ENCODE measurements at regions not wholly inside any gene's neighbourhood (a gene's known extent, or its start where the extent isn't known, plus 50 kb on each side); places are given as distances from the start of the nearest gene placed in this dataset.

- intact Hi-C loops (cut with DNase I; ENCODE audit: low total_unique reads), result no loop called here
- DNase-seq (no peak), ATAC-seq (no peak)
- Histone ChIP-seq H3K4me1 (no peaks in the 10 kb centered on the region), H3K4me3 (no peak overlapping the region), H3K27me3 (no peaks in the 10 kb centered on the region), H3K9me3 (no peaks in the 10 kb centered on the region), H3K36me3 (no peaks in the 10 kb centered on the region), H3K27ac (no peak overlapping the region)
- in situ Hi-C loops (cut with MboI; ENCODE audit: low sequenced_read_pairs in 4 of 4), result no loop called here
- TF ChIP-seq POLR2A (IDR thresholded peaks at IDR 0.05), result no peak
- TF ChIP-seq CTCF (IDR thresholded peaks at IDR 0.05 in 4 of 5, conservative IDR thresholded peaks at IDR 0.05 in 1 of 5), result no peak
Observed at GRCh38 chr2:5854797-5855196, 162.6 kb downstream of the SOX11 start.

GRCh38 chr2:5867056-5867455 is 174.9 kb downstream of the SOX11 start:
- no peak for TF ChIP-seq CTCF (IDR thresholded peaks at IDR 0.05 in 4 of 5, conservative IDR thresholded peaks at IDR 0.05 in 1 of 5)
- TF ChIP-seq POLR2A (IDR thresholded peaks at IDR 0.05), result no peak
- in situ Hi-C loops (cut with MboI; ENCODE audit: low sequenced_read_pairs in 4 of 4) (no loop called here), intact Hi-C loops (cut with DNase I; ENCODE audit: low total_unique reads) (no loop called here)
- H3K4me1 ChIP-seq, result no peaks in the 10 kb centered on the region
- H3K27me3 ChIP-seq, result no peaks in the 10 kb centered on the region
- H3K27ac ChIP-seq, result no peak overlapping the region
- ATAC-seq (no peak), DNase-seq (no peak)
- no peaks in the 10 kb centered on the region for H3K36me3 ChIP-seq
- H3K4me3 ChIP-seq, result no peak overlapping the region
- no peaks in the 10 kb centered on the region for H3K9me3 ChIP-seq

GRCh38 chr2:5868931-5869330 is 176.7 kb downstream of the SOX11 start:
- in situ Hi-C loops (cut with MboI; ENCODE audit: low sequenced_read_pairs in 4 of 4), result no loop called here
- ATAC-seq (no peak), DNase-seq (no peak)

GRCh38 chr2:5869936-5870335 is 177.8 kb downstream of the SOX11 start:
- in situ Hi-C loops (cut with MboI; ENCODE audit: low sequenced_read_pairs in 4 of 4) (no loop called here), intact Hi-C loops (cut with DNase I; ENCODE audit: low total_unique reads) (no loop called here)
- H3K36me3 ChIP-seq, result no peaks in the 10 kb centered on the region
- no peaks in the 10 kb centered on the region for H3K9me3 ChIP-seq
- TF ChIP-seq POLR2A (IDR thresholded peaks at IDR 0.05) (no peak), CTCF (IDR thresholded peaks at IDR 0.05 in 4 of 5, conservative IDR thresholded peaks at IDR 0.05 in 1 of 5) (no peak)
- ATAC-seq (no peak), DNase-seq (no peak)
- H3K4me1 ChIP-seq, result no peaks in the 10 kb centered on the region
- H3K27me3 ChIP-seq, result no peaks in the 10 kb centered on the region
- no peak overlapping the region for H3K27ac ChIP-seq
- H3K4me3 ChIP-seq, result no peak overlapping the region

More at GRCh38 chr2:5868931-5869330, 176.7 kb downstream of the SOX11 start:
- H3K36me3 ChIP-seq, result no peaks in the 10 kb centered on the region
- TF ChIP-seq CTCF (IDR thresholded peaks at IDR 0.05 in 4 of 5, conservative IDR thresholded peaks at IDR 0.05 in 1 of 5) (no peak), POLR2A (IDR thresholded peaks at IDR 0.05) (no peak)
- intact Hi-C loops (cut with DNase I; ENCODE audit: low total_unique reads), result loop anchor here (1.0 kb wide), 1 partner anchor 17 kb away; no protein-coding TSS in a partner anchor
- H3K4me3 ChIP-seq, result no peak overlapping the region
- no peak overlapping the region for H3K27ac ChIP-seq
- no peaks in the 10 kb centered on the region for H3K27me3 ChIP-seq
- no peaks in the 10 kb centered on the region for H3K9me3 ChIP-seq
- H3K4me1 ChIP-seq, result no peaks in the 10 kb centered on the region

- TF ChIP-seq POLR2A (IDR thresholded peaks at IDR 0.05), result no peak
- TF ChIP-seq CTCF (IDR thresholded peaks at IDR 0.05 in 4 of 5, conservative IDR thresholded peaks at IDR 0.05 in 1 of 5), result no peak
- in situ Hi-C loops (cut with MboI; ENCODE audit: low sequenced_read_pairs in 4 of 4) (no loop called here), intact Hi-C loops (cut with DNase I; ENCODE audit: low total_unique reads) (no loop called here)
- Histone ChIP-seq H3K9me3 (no peaks in the 10 kb centered on the region), H3K4me3 (no peak overlapping the region), H3K4me1 (no peaks in the 10 kb centered on the region), H3K27me3 (no peaks in the 10 kb centered on the region), H3K27ac (no peak overlapping the region), H3K36me3 (no peaks in the 10 kb centered on the region)
- ATAC-seq (no peak), DNase-seq (no peak)
Observed at GRCh38 chr2:5877360-5877759, 185.2 kb downstream of the SOX11 start.

All from gastrocnemius medialis (tissue), 4 donors.